PC-3 (cell line): ENCODE measurements at regions not wholly inside any gene's neighbourhood (a gene's known extent, or its start where the extent isn't known, plus 50 kb on each side); places are given as distances from the start of the nearest gene placed in this dataset.

Experiments
- ATAC-seq: fragments of 200-7000 bp; cut with Tn5 transposase; 2 replicates; pipeline ENCODE4 v1.9.1; 2020; ENCODE audit warnings: mild to moderate bottlenecking, moderate library complexity
- BruUV-seq: library from RNA; stranded (reverse); fragments of 400-500 nt; replicated peaks from 2 replicates; lab custom pipeline; 2021; lab: Mats Ljungman, UMichigan
- CTCF ChIA-PET: fragments of 300-600 bp; sonication (Branson Sonifier 250); formaldehyde crosslinking; loops from one replicate; lab custom pipeline; 2022; ENCODE audit warnings: antibody characterized with exemption; lab: Charles Lee
- POLR2A ChIA-PET: fragments of 300-600 bp; sonication (Branson Sonifier 250); formaldehyde crosslinking; loops from one replicate; lab custom pipeline; 2022; ENCODE audit warnings: antibody characterized with exemption; ENCODE audit not compliant: unreplicated experiment; lab: Charles Lee
- DNase-seq: peaks from one replicate; pipeline ENCODE4 v3.0.0-alpha.2; 2015
- H2AFZ ChIP-seq: fragments of 300-600 bp; sonication (generic); 2 replicates; pipeline ENCODE4 v1.6.0; 2016; ENCODE audit warnings: antibody characterized with exemption, low read length
- H3F3A ChIP-seq: fragments of 300-600 bp; sonication (generic); one replicate; pipeline ENCODE4 v1.6.0; 2017; ENCODE audit warnings: antibody characterized with exemption, low read length, control low read depth, mild to moderate bottlenecking; ENCODE audit not compliant: unreplicated experiment
- H3K27ac ChIP-seq: fragments of 300-600 bp; sonication (generic); 2 replicates; pipeline ENCODE4 v1.5.1; 2016; ENCODE audit warnings: mild to moderate bottlenecking, low read length
- H3K27me3 ChIP-seq: fragments of 300-600 bp; sonication (generic); 2 replicates; pipeline ENCODE4 v1.6.1; 2016; ENCODE audit warnings: low read length, mixed read lengths
- H3K36me3 ChIP-seq: fragments of 300-600 bp; sonication (generic); 2 replicates; pipeline ENCODE4 v1.6.1; 2016; ENCODE audit warnings: low read depth, mixed run types, low read length, mixed read lengths
- H3K4me1 ChIP-seq: fragments of 300-600 bp; sonication (generic); 2 replicates; pipeline ENCODE4 v1.5.1; 2016; ENCODE audit warnings: low read length; ENCODE audit not compliant: insufficient read depth
- H3K4me2 ChIP-seq: fragments of 300-600 bp; sonication (generic); 2 replicates; pipeline ENCODE4 v1.6.0; 2016; ENCODE audit warnings: low read length
- H3K4me3 ChIP-seq: fragments of 300-600 bp; sonication (generic); 2 replicates; pipeline ENCODE4 v1.5.1; 2016; ENCODE audit warnings: mild to moderate bottlenecking, low read length, mixed read lengths
- H3K79me2 ChIP-seq: fragments of 300-600 bp; sonication (generic); 2 replicates; pipeline ENCODE4 v1.6.1; 2017; ENCODE audit warnings: low read length, mixed read lengths
- H3K9ac ChIP-seq: fragments of 300-600 bp; sonication (generic); 2 replicates; pipeline ENCODE4 v1.6.0; 2016; ENCODE audit warnings: mild to moderate bottlenecking, low read length
- H3K9me2 ChIP-seq: fragments of 300-600 bp; sonication (generic); replicated peaks from 2 replicates; pipeline ENCODE4 v1.6.1; 2016; ENCODE audit warnings: mixed run types, low read length, mixed read lengths
- H3K9me3 ChIP-seq: fragments of 300-600 bp; sonication (generic); 2 replicates; pipeline ENCODE4 v1.6.1; 2016; ENCODE audit warnings: low read length, mixed read lengths
- H4K20me1 ChIP-seq: fragments of 300-600 bp; sonication (generic); 2 replicates; pipeline ENCODE4 v1.6.1; 2016; ENCODE audit warnings: low read length, mixed read lengths
- CTCF ChIP-seq: fragments of 300-600 bp; sonication (generic); conservative IDR thresholded peaks from 2 replicates; pipeline ENCODE4 v1.5.1; 2017; ENCODE audit warnings: antibody characterized with exemption, low read depth, mild to moderate bottlenecking, low read length
- EZH2 ChIP-seq: fragments of 300-600 bp; sonication (generic); IDR thresholded peaks from one replicate; pipeline ENCODE4 v1.6.1; 2017; ENCODE audit warnings: antibody characterized with exemption, mild to moderate bottlenecking, low read length; ENCODE audit not compliant: unreplicated experiment
- EZH2phosphoT487 ChIP-seq: fragments of 300-600 bp; sonication (generic); IDR thresholded peaks from 2 replicates; pipeline ENCODE4 v1.6.1; 2018; ENCODE audit warnings: mild to moderate bottlenecking, antibody characterized with exemption, low read length, borderline replicate concordance
- intact Hi-C: fragments of 100-400 bp; cut with micrococcal nuclease; formaldehyde crosslinking; loops from 2 replicates; pipeline ENCODE4 v1.9.0; 2023

DNA sequence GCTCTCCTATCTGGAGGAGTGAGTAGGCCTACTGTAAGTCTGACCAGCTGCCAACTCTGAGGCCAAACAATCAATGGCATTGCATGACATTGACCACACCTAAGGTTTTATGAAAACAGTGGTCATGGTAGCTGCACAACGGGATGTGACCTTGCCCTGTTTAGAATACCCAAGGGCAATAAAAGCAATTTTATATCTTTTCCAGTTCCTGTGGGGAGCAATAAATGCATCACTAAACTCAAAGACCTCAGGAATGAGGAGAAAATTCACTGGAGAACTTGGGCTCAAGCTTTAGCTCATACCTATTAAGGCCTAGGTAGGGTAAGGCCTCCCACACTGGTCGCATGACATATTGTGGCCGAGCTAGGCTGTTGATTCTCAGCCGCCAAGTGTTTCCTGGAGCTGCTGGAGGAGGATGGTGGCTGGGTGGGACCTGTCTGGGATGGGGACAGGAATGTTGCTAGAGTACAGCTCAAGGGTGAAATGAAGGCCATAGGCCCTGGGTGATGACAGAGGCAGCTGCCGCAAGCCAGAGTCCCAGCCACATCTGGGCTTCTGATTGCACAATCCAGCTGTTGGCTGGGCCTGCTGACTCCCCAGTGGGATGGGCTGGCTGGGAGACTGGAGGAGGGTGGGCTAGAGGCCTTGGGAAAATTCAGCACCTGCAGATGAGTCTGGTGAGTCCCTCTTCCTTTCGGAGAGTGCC is 313.7 kb downstream of the CYP26B1 start:
- H2AFZ ChIP-seq = no peak overlapping the region
- peaks cover 15% of the 10 kb centered on the region; the same call in 1 of the 2 replicates for H3K27me3 ChIP-seq
- CTCF ChIA-PET = no interaction called here

DNA sequence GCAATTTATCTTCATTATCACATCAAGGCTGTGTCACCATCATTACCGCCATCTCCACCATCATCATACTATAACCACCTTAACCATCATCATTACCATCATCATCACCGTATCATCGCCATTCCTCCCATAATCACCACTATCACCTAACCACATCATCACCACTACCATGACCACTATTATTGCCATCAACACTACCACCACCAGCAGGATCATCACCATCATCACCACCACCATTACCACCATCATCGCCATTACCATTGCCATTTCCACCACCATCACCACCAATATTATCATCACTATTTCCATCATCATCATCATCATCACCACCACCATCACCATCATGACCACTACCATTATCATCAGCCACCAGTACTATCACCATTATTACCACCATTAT is 314.4 kb downstream of the CYP26B1 start:
- intact Hi-C loops = no loop called here
- CTCF ChIA-PET = no interaction called here
- BruUV-seq = no TSS peak

More for the DNA sequence above, 313.7 kb downstream of the CYP26B1 start:
- Histone ChIP-seq H3K36me3 (no peaks in the 10 kb centered on the region), H3K9ac (no peak overlapping the region), H4K20me1 (no peaks in the 10 kb centered on the region), H3K4me1 (peaks cover 30% of the 10 kb centered on the region), H3K4me2 (no peak overlapping the region), H3K79me2 (no peaks in the 10 kb centered on the region), H3K27ac (peak overlapping the region; percentile 61), H3F3A (no peaks in the 10 kb centered on the region), H3K9me2 (no peaks in the 10 kb centered on the region), H3K4me3 (no peak overlapping the region), H3K9me3 (no peaks in the 10 kb centered on the region)
- DNase-seq (peak; percentile 83), ATAC-seq (peak; percentile 91)
- BruUV-seq = no TSS peak
- POLR2A ChIA-PET = no interaction called here
- TF ChIP-seq EZH2 (no peak), CTCF (no peak), EZH2phosphoT487 (no peak)
- intact Hi-C loops = loop anchor here (1.0 kb wide), 1 partner anchor 41 kb away; no protein-coding TSS in a partner anchor

More for the DNA sequence above, 314.4 kb downstream of the CYP26B1 start:
- Histone ChIP-seq H3K4me1 (peaks cover 30% of the 10 kb centered on the region), H3K79me2 (no peaks in the 10 kb centered on the region), H3K9ac (no peak overlapping the region), H3K4me2 (no peak overlapping the region), H4K20me1 (no peaks in the 10 kb centered on the region), H3F3A (no peaks in the 10 kb centered on the region), H3K36me3 (no peaks in the 10 kb centered on the region), H3K27me3 (peaks cover 15% of the 10 kb centered on the region; the same call in 1 of the 2 replicates), H3K9me3 (no peaks in the 10 kb centered on the region), H3K27ac (no peak overlapping the region; the same call in 1 of the 2 replicates), H2AFZ (no peak overlapping the region), H3K9me2 (no peaks in the 10 kb centered on the region), H3K4me3 (no peak overlapping the region)
- no peak for DNase-seq
- TF ChIP-seq EZH2 (no peak), CTCF (no peak), EZH2phosphoT487 (no peak)
- POLR2A ChIA-PET = no interaction called here
- ATAC-seq = no peak
